GM12878 (cell line): ENCODE measurements at regions not wholly inside any gene's neighbourhood (a gene's known extent, or its start where the extent isn't known, plus 50 kb on each side); places are given as distances from the start of the nearest gene placed in this dataset.

Experiments used
- ATAC-seq: fragments of 200-7000 bp; cut with Tn5 transposase; 3 replicates; pipeline ENCODE4 v1.9.1; 2020; ENCODE audit warnings: mild to moderate bottlenecking, moderate library complexity
- BruUV-seq: library from RNA; stranded (reverse); fragments of 400-500 nt; replicated peaks from 2 replicates; lab custom pipeline; 2021; lab: Mats Ljungman, UMichigan
- CTCF ChIA-PET: fragments of 300-600 bp; sonication (Branson Sonifier 250); formaldehyde crosslinking; extraction: SDS; loops from one replicate; lab custom pipeline; 2021; ENCODE audit warnings: inconsistent platforms; lab: Yijun Ruan, JAX
- POLR2A ChIA-PET: fragments of 350-600 bp; formaldehyde crosslinking; extraction: SDS; loops from one replicate; lab custom pipeline; 2021; ENCODE audit warnings: inconsistent platforms; lab: Charles Lee
- RAD21 ChIA-PET: fragments of 300-600 bp; sonication (Branson Sonifier 250); formaldehyde crosslinking; loops from one replicate; lab custom pipeline; 2023; ENCODE audit warnings: antibody characterized with exemption; ENCODE audit not compliant: unreplicated experiment; lab: Charles Lee
- SMC1A ChIA-PET: fragments of 300-600 bp; sonication (Branson Sonifier 250); formaldehyde crosslinking; loops from one replicate; lab custom pipeline; 2023; ENCODE audit not compliant: unreplicated experiment, uncharacterized antibody; lab: Charles Lee
- DNase-seq: peaks from one replicate; pipeline ENCODE4 v3.0.0-alpha.2; 2011; ENCODE audit warnings: low read depth, low spot score
- FAIRE-seq: peaks from 3 replicates; lab custom pipeline; 2011; peaks lifted over from hg19 to GRCh38; lab: Jason Lieb, UNC
- H2AFZ ChIP-seq: 2 replicates; pipeline ENCODE4 v1.6.0; 2011; ENCODE audit warnings: low read depth, low read length, control low read depth; ENCODE audit not compliant: control insufficient read depth
- H3K27ac ChIP-seq: 2 replicates; pipeline ENCODE4 v1.5.1; 2011; ENCODE audit warnings: control low read depth; ENCODE audit not compliant: control insufficient read depth, insufficient read depth
- H3K27me3 ChIP-seq, 2 experiments: replicated peaks in 1 of 2; 2 replicates each; pipeline versions ENCODE4 v1.6.0 to v1.6.1; 2011; ENCODE audit warnings: low read length in 1 of 2; ENCODE audit not compliant: control insufficient read depth in 2 of 2, insufficient read depth in 2 of 2
- H3K36me3 ChIP-seq, 2 experiments: 2 replicates each; pipeline ENCODE4 v1.5.1; 2011; ENCODE audit warnings: low read length in 1 of 2; ENCODE audit not compliant: control insufficient read depth in 2 of 2, insufficient read depth in 2 of 2
- H3K4me1 ChIP-seq: 2 replicates; pipeline ENCODE4 v1.6.1; 2011; ENCODE audit warnings: mild to moderate bottlenecking, low read length, moderate library complexity, mixed read lengths; ENCODE audit not compliant: control insufficient read depth, insufficient read depth
- H3K4me2 ChIP-seq: 2 replicates; pipeline ENCODE4 v1.6.0; 2011; ENCODE audit warnings: control low read depth; ENCODE audit not compliant: control insufficient read depth, insufficient read depth
- H3K4me3 ChIP-seq: fragments of 200-600 bp; sonication (generic); 2 replicates; pipeline ENCODE4 v1.5.1; 2016
- H3K79me2 ChIP-seq: 2 replicates; pipeline ENCODE4 v1.6.0; 2011; ENCODE audit warnings: low read length; ENCODE audit not compliant: control insufficient read depth, insufficient read depth
- H3K9ac ChIP-seq: 2 replicates; pipeline ENCODE4 v1.8.0; 2011; ENCODE audit warnings: low read length, control low read depth, mixed read lengths; ENCODE audit not compliant: control insufficient read depth, insufficient read depth
- H3K9me3 ChIP-seq: replicated peaks from 3 replicates; pipeline ENCODE4 v1.5.1; 2011; ENCODE audit warnings: mild to moderate bottlenecking, low read length; ENCODE audit not compliant: control insufficient read depth, insufficient read depth
- H4K20me1 ChIP-seq: 2 replicates; pipeline ENCODE4 v1.6.0; 2011; ENCODE audit not compliant: control insufficient read depth, insufficient read depth
- ATF7 ChIP-seq: fragments of 450-650 bp; IDR thresholded peaks from 2 replicates; pipeline ENCODE4 v1.6.1; 2016; ENCODE audit warnings: low read depth, mild to moderate bottlenecking
- BCL11A ChIP-seq: IDR thresholded peaks from 2 replicates; pipeline ENCODE4 v1.6.1; 2011; ENCODE audit warnings: low read depth, low read length
- CBFB ChIP-seq: IDR thresholded peaks from 2 replicates; pipeline ENCODE4 v1.6.1; 2016; ENCODE audit warnings: antibody characterized with exemption, low read depth
- E4F1 ChIP-seq: fragments of 450-650 bp; IDR thresholded peaks from 2 replicates; pipeline ENCODE4 v1.6.1; 2018; ENCODE audit warnings: borderline replicate concordance, mild to moderate bottlenecking; ENCODE audit not compliant: partially characterized antibody
- EP300 ChIP-seq, 2 experiments: fragments of 150-350 bp in 1 of 2; IDR thresholded peaks; 2 replicates each; pipeline ENCODE4 v1.6.1; 2011 to 2012; ENCODE audit warnings: low read depth in 2 of 2, low read length in 2 of 2, borderline replicate concordance in 1 of 2, improper control_type of control experiment in 1 of 2, inconsistent platforms in 1 of 2; ENCODE audit not compliant: control insufficient read depth in 1 of 2
- GATAD2B ChIP-seq: fragments of 450-650 bp; conservative IDR thresholded peaks from 2 replicates; pipeline ENCODE4 v1.6.1; 2017; ENCODE audit warnings: low read depth, mild to moderate bottlenecking, moderate library complexity
- IKZF2 ChIP-seq, 2 experiments: fragments of 450-650 bp; IDR thresholded peaks; 2 replicates each; pipeline ENCODE4 v1.6.1; 2017; ENCODE audit warnings: mild to moderate bottlenecking in 2 of 2, moderate library complexity in 2 of 2
- IRF3 ChIP-seq: fragments of 450-650 bp; IDR thresholded peaks from 2 replicates; pipeline ENCODE4 v1.6.1; 2014; ENCODE audit warnings: mild to moderate bottlenecking
- MTA2 ChIP-seq: fragments of 450-650 bp; IDR thresholded peaks from 2 replicates; pipeline ENCODE4 v1.6.1; 2016; ENCODE audit warnings: low read depth, mild to moderate bottlenecking, moderate library complexity
- NFXL1 ChIP-seq: fragments of 450-650 bp; IDR thresholded peaks from 2 replicates; pipeline ENCODE4 v1.6.1; 2017; ENCODE audit warnings: antibody characterized with exemption, mild to moderate bottlenecking, borderline replicate concordance
- PAX5 ChIP-seq: IDR thresholded peaks from 2 replicates; pipeline ENCODE4 v1.6.1; 2011; ENCODE audit warnings: low read depth, low read length, borderline replicate concordance
- RBBP5 ChIP-seq: fragments of 200-600 bp; sonication (generic); conservative IDR thresholded peaks from 2 replicates; pipeline ENCODE4 v1.6.1; 2016
- SPI1 ChIP-seq: IDR thresholded peaks from 2 replicates; pipeline ENCODE4 v1.6.1; 2011; ENCODE audit warnings: low read depth, mild to moderate bottlenecking, low read length, moderate library complexity, borderline replicate concordance; ENCODE audit not compliant: insufficient read depth
- ZBTB4 ChIP-seq: fragments of 450-650 bp; formaldehyde crosslinking; IDR thresholded peaks from 2 replicates; pipeline ENCODE4 v1.4.0; 2022; ENCODE audit warnings: mild to moderate bottlenecking, moderate library complexity
- ZNF217 ChIP-seq: fragments of 450-650 bp; IDR thresholded peaks from 2 replicates; pipeline ENCODE4 v1.6.1; 2017; ENCODE audit warnings: antibody characterized with exemption, mild to moderate bottlenecking
- WGBS: methylation state at CpG from one replicate; pipeline ENCODE4 v1.1.6; 2016; ENCODE audit warnings: low lambda C conversion rate; ENCODE audit not compliant: insufficient replicate concordance, insufficient coverage; ENCODE audit errors: missing lambda C conversion rate; 5-methylcytosine and 5-hydroxymethylcytosine counted together
- in situ Hi-C: fragments of 300-500 bp; cut with MboI; formaldehyde crosslinking; loops from 9 replicates; pipeline ENCODE4 v1.14.3; 2018; ENCODE audit warnings: mixed read lengths
- intact Hi-C: fragments of 100-400 bp; cut with micrococcal nuclease; formaldehyde crosslinking; loops from one replicate; pipeline ENCODE4 v1.14.2; 2022; ENCODE audit not compliant: unreplicated experiment

GRCh38 chr4:36835246-36835645, 409.3 kb upstream of the NWD2 start (continued):
- TF ChIP-seq MTA2 (peak; percentile 35; the same call in 1 of the 2 replicates), ATF7 (peak; percentile 60; the same call in 1 of the 2 replicates), PAX5 (no peak), BCL11A (no peak), ZNF217 (no peak), GATAD2B (no peak)

- Histone ChIP-seq H3K36me3 (no peaks in the 10 kb centered on the region), H2AFZ (peak overlapping the region; percentile 47), H3K4me3 (no peak overlapping the region), H3K79me2 (no peaks in the 10 kb centered on the region), H3K9me3 (no peaks in the 10 kb centered on the region), H3K27me3 (no peaks in the 10 kb centered on the region), H3K27ac (no peak overlapping the region), H4K20me1 (no peaks in the 10 kb centered on the region), H3K4me1 (no peaks in the 10 kb centered on the region; the same call in 1 of the 2 replicates), H3K9ac (no peak overlapping the region), H3K4me2 (0 out of 2 replicates have a peak overlapping the region, but pooled peaks have one; percentile 2)
- SMC1A ChIA-PET = no interaction called here
- ATAC-seq (peak; percentile 86), FAIRE-seq (no peak), DNase-seq (peak; percentile 35)
- in situ Hi-C loops (no loop called here), intact Hi-C loops (no loop called here)
- POLR2A ChIA-PET = interaction anchor here (0.6 kb wide), 1 partner anchor 485 kb away, joined by 7 read pairs; no protein-coding TSS in a partner anchor
- RAD21 ChIA-PET = interaction anchor here (0.6 kb wide), 1 partner anchor 9 kb away, joined by 7 read pairs; no protein-coding TSS in a partner anchor
- WGBS = 2% methylated on average over 9 of the region's 9 CpGs
- CTCF ChIA-PET = no interaction called here
- BruUV-seq = no TSS peak
- no peak for TF ChIP-seq E4F1
- peak; percentile 91 to 92 for TF ChIP-seq IKZF2 (IDR thresholded peaks at IDR 0.05)
- no peak for TF ChIP-seq NFXL1
- no peak for TF ChIP-seq CBFB
- no peak for TF ChIP-seq IRF3
- no peak for TF ChIP-seq RBBP5
- peak; percentile 12; the same call in 1 of the 2 replicates for TF ChIP-seq BCL11A
- TF ChIP-seq SPI1 = peak; percentile 85
- TF ChIP-seq ZBTB4 = no peak
- TF ChIP-seq EP300 (IDR thresholded peaks at IDR 0.05; ENCODE audit: borderline replicate concordance in 1 of 2, control insufficient read depth in 1 of 2, low read depth in 2 of 2, low read length in 2 of 2) = peak in 1 of 2 experiments; percentile 81; a peak in 2 of 4 replicates
Measured at GRCh38 chr4:36841583-36842326, 402.8 kb upstream of the NWD2 start.
